Neural progenitor cell (in vitro differentiated cells): ENCODE measurements at regions not wholly inside any gene's neighbourhood (a gene's known extent, or its start where the extent isn't known, plus 50 kb on each side); places are given as distances from the start of the nearest gene placed in this dataset.

Experiments used
- DNase-seq: peaks from one replicate; pipeline ENCODE4 v3.0.0-alpha.2; 2016; ENCODE audit warnings: low spot score
- H2AFZ ChIP-seq: fragments of 200-600 bp; sonication (generic); replicated peaks from 2 replicates; pipeline ENCODE4 v1.6.1; 2016; ENCODE audit warnings: antibody characterized with exemption
- H3F3A ChIP-seq: fragments of 200-600 bp; sonication (generic); 2 replicates; pipeline ENCODE4 v1.6.1; 2016; ENCODE audit warnings: antibody characterized with exemption, low read depth
- H3K27ac ChIP-seq: fragments of 200-600 bp; sonication (generic); 2 replicates; pipeline ENCODE4 v1.5.1; 2016; ENCODE audit warnings: mild to moderate bottlenecking
- H3K27me3 ChIP-seq: fragments of 200-600 bp; sonication (generic); 2 replicates; pipeline ENCODE4 v1.6.1; 2016; ENCODE audit warnings: mild to moderate bottlenecking, moderate library complexity
- H3K36me3 ChIP-seq: fragments of 200-600 bp; sonication (generic); 2 replicates; pipeline ENCODE4 v1.5.1; 2016
- H3K4me1 ChIP-seq: fragments of 200-600 bp; sonication (generic); 2 replicates; pipeline ENCODE4 v1.6.1; 2016; ENCODE audit warnings: mixed run types
- H3K4me2 ChIP-seq: fragments of 200-600 bp; sonication (generic); 2 replicates; pipeline ENCODE4 v1.6.1; 2016
- H3K4me3 ChIP-seq: fragments of 200-600 bp; sonication (generic); 2 replicates; pipeline ENCODE4 v1.5.1; 2016
- H3K79me2 ChIP-seq: fragments of 200-600 bp; sonication (generic); 2 replicates; pipeline ENCODE4 v1.6.1; 2016; ENCODE audit warnings: low read depth
- H3K9ac ChIP-seq: fragments of 200-600 bp; sonication (generic); 2 replicates; pipeline ENCODE4 v1.6.1; 2016
- H3K9me3 ChIP-seq: fragments of 200-600 bp; sonication (generic); 2 replicates; pipeline ENCODE4 v1.5.1; 2016; ENCODE audit warnings: low read depth
- H4K20me1 ChIP-seq: fragments of 200-600 bp; sonication (generic); 2 replicates; pipeline ENCODE4 v1.6.1; 2016; ENCODE audit warnings: low read depth
- H3K27ac Mint-ChIP-seq: 3 replicates; pipeline ENCODE4 v1.8.0; 2021; ENCODE audit warnings: mixed read lengths
- H3K27me3 Mint-ChIP-seq: 2 replicates; pipeline ENCODE4 v1.8.0; 2022; ENCODE audit warnings: low read depth, mild to moderate bottlenecking, inconsistent platforms, moderate library complexity, mixed read lengths; ENCODE audit not compliant: insufficient read depth
- H3K36me3 Mint-ChIP-seq: 3 replicates; pipeline ENCODE4 v1.8.0; 2021; ENCODE audit warnings: mixed read lengths
- H3K4me1 Mint-ChIP-seq: 3 replicates; pipeline ENCODE4 v1.8.0; 2021; ENCODE audit warnings: mixed read lengths
- H3K4me3 Mint-ChIP-seq: 3 replicates; pipeline ENCODE4 v1.8.0; 2021; ENCODE audit warnings: mild to moderate bottlenecking, moderate library complexity, mixed read lengths
- H3K9me3 Mint-ChIP-seq: 3 replicates; pipeline ENCODE4 v1.8.0; 2020; ENCODE audit warnings: mixed read lengths
- EZH2 ChIP-seq: fragments of 200-600 bp; sonication (generic); IDR thresholded peaks from 2 replicates; pipeline ENCODE4 v1.6.1; 2017; ENCODE audit warnings: antibody characterized with exemption, mild to moderate bottlenecking, moderate library complexity
- EZH2phosphoT487 ChIP-seq: fragments of 200-600 bp; sonication (generic); IDR thresholded peaks from 2 replicates; pipeline ENCODE4 v1.6.1; 2017; ENCODE audit warnings: antibody characterized with exemption
- TF ChIP-seq, protein P1 (sequence below): fragments of 200-600 bp; sonication (generic); IDR thresholded peaks from 2 replicates; pipeline ENCODE4 v1.5.1; 2017; ENCODE audit warnings: antibody characterized with exemption, mild to moderate bottlenecking

- H3F3A ChIP-seq: no peaks in the 10 kb centered on the region
- no peaks in the 10 kb centered on the region for H3K9me3 ChIP-seq
- no peak overlapping the region for H3K4me2 ChIP-seq
- H3K36me3 ChIP-seq: no peaks in the 10 kb centered on the region
- H2AFZ ChIP-seq: peak overlapping the region; percentile 55
- H3K4me3 ChIP-seq: no peak overlapping the region
- no peaks in the 10 kb centered on the region for H3K4me1 ChIP-seq
- H3K27ac Mint-ChIP-seq: no peak overlapping the region
- H3K4me3 Mint-ChIP-seq: no peak overlapping the region
- H3K9me3 Mint-ChIP-seq: no peaks in the 10 kb centered on the region
- TF ChIP-seq EZH2 (no peak), EZH2phosphoT487 (no peak)
- TF ChIP-seq, protein P1, sequence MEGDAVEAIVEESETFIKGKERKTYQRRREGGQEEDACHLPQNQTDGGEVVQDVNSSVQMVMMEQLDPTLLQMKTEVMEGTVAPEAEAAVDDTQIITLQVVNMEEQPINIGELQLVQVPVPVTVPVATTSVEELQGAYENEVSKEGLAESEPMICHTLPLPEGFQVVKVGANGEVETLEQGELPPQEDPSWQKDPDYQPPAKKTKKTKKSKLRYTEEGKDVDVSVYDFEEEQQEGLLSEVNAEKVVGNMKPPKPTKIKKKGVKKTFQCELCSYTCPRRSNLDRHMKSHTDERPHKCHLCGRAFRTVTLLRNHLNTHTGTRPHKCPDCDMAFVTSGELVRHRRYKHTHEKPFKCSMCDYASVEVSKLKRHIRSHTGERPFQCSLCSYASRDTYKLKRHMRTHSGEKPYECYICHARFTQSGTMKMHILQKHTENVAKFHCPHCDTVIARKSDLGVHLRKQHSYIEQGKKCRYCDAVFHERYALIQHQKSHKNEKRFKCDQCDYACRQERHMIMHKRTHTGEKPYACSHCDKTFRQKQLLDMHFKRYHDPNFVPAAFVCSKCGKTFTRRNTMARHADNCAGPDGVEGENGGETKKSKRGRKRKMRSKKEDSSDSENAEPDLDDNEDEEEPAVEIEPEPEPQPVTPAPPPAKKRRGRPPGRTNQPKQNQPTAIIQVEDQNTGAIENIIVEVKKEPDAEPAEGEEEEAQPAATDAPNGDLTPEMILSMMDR: no peak
- H3K27me3 ChIP-seq: peaks cover 14% of the 10 kb centered on the region
- H4K20me1 ChIP-seq: no peaks in the 10 kb centered on the region
- peaks cover 2% of the 10 kb centered on the region for H3K27me3 Mint-ChIP-seq
- no peaks in the 10 kb centered on the region for H3K79me2 ChIP-seq
- H3K36me3 Mint-ChIP-seq: no peaks in the 10 kb centered on the region
- H3K27ac ChIP-seq: no peak overlapping the region
- H3K4me1 Mint-ChIP-seq: no peaks in the 10 kb centered on the region
- H3K9ac ChIP-seq: no peak overlapping the region
- DNase-seq: no peak
Measured at GRCh38 chr21:25420831-25421230, 186.4 kb downstream of the MRPL39 start.

DNA sequence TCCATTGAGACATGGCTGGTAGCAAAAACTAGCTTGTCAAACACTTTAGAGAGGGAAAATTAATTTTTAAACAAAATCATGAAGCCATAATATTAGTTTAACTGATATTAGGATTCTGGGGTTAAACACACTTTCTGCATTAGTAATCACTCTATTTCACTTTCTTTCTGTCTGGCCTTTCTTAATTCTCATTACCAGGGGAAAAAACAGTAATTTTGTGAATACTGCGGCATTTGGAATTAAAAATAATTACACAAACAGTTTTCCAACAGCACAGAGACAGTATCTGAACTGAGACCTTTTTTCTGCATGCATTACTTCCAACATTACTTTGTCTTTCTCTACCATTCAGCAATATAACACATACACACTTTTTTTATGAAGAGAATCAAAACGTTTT lies 190.6 kb downstream of the MRPL39 start:
- H3K4me1 ChIP-seq: no peaks in the 10 kb centered on the region
- Mint-ChIP-seq H3K4me3 (no peak overlapping the region), H3K36me3 (no peaks in the 10 kb centered on the region), H3K27me3 (peaks cover 2% of the 10 kb centered on the region), H3K4me1 (no peaks in the 10 kb centered on the region), H3K27ac (no peak overlapping the region), H3K9me3 (no peaks in the 10 kb centered on the region)
- no peaks in the 10 kb centered on the region for H3K27me3 ChIP-seq
- no peak overlapping the region for H3K27ac ChIP-seq
- TF ChIP-seq, protein P1: no peak
- TF ChIP-seq EZH2phosphoT487 (no peak), EZH2 (no peak)
- H3F3A ChIP-seq: no peaks in the 10 kb centered on the region
- H2AFZ ChIP-seq: no peak overlapping the region
- no peak overlapping the region for H3K4me2 ChIP-seq
- no peak for DNase-seq
- H3K9me3 ChIP-seq: no peaks in the 10 kb centered on the region
- H4K20me1 ChIP-seq: no peaks in the 10 kb centered on the region
- H3K4me3 ChIP-seq: no peak overlapping the region
- no peaks in the 10 kb centered on the region for H3K79me2 ChIP-seq
- H3K36me3 ChIP-seq: no peaks in the 10 kb centered on the region
- no peak overlapping the region for H3K9ac ChIP-seq

DNA sequence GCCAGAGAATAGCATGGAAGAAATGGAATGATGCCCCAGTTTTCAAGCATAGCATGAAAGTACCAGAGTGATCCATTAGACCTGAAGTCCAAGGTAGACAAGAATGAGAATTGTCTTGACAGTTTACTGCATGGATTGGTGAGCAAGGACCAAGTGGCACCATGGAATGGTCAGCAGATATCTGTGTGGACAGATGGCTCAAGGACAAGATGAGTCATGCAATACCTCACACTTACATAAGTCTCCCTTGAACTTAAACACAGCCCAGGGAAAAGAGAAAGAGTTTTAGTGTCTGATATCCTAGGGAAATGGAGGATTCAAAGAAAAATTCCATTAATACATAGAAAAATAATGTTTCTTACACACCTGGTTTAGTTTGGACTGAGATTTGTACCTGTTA lies 195.2 kb downstream of the MRPL39 start:
- Histone ChIP-seq H3F3A (no peaks in the 10 kb centered on the region), H3K27ac (no peak overlapping the region), H3K4me3 (no peak overlapping the region), H3K79me2 (no peaks in the 10 kb centered on the region), H3K27me3 (no peaks in the 10 kb centered on the region), H3K36me3 (no peaks in the 10 kb centered on the region), H3K9me3 (no peaks in the 10 kb centered on the region), H4K20me1 (no peaks in the 10 kb centered on the region), H3K4me1 (no peaks in the 10 kb centered on the region), H3K9ac (no peak overlapping the region), H3K4me2 (no peak overlapping the region), H2AFZ (no peak overlapping the region)
- Mint-ChIP-seq H3K36me3 (no peaks in the 10 kb centered on the region), H3K27me3 (no peaks in the 10 kb centered on the region), H3K4me1 (no peaks in the 10 kb centered on the region), H3K4me3 (no peak overlapping the region), H3K9me3 (no peaks in the 10 kb centered on the region), H3K27ac (no peak overlapping the region)
- no peak for DNase-seq
- TF ChIP-seq EZH2: no peak
- no peak for TF ChIP-seq EZH2phosphoT487
- TF ChIP-seq, protein P1: no peak
